ENCODE measurements at regions not wholly inside any gene's neighbourhood (a gene's known extent, or its start where the extent isn't known, plus 50 kb on each side); places are given as distances from the start of the nearest gene placed in this dataset.
"Not testable (repeated sequence)": the region's sequence is repeated elsewhere in the genome, so short reads cannot be mapped to it uniquely, and the experiment has no call there.

GRCh38 chr6:15741405-15741804, 78.6 kb upstream of the DTNBP1 start:
- no peak overlapping the region for H3K4me3 ChIP-seq (ENCODE audit: low read depth, low read length)
- no peaks in the 10 kb centered on the region for H3K36me3 ChIP-seq (ENCODE audit: control insufficient read depth, insufficient read depth, low read length)
- DNase-seq = no peak
- Mint-ChIP-seq H3K4me1 (ENCODE audit: low read depth, unreplicated experiment) (no peaks in the 10 kb centered on the region), H3K36me3 (ENCODE audit: insufficient read depth, unreplicated experiment) (no peaks in the 10 kb centered on the region), H3K27ac (ENCODE audit: unreplicated experiment) (no peak overlapping the region), H3K9me3 (ENCODE audit: unreplicated experiment) (peaks cover 11% of the 10 kb centered on the region), H3K4me3 (ENCODE audit: unreplicated experiment) (no peak overlapping the region), H3K27me3 (ENCODE audit: insufficient read depth, unreplicated experiment) (no peaks in the 10 kb centered on the region)
- no peak for TF ChIP-seq CTCF (IDR thresholded peaks at IDR 0.05; ENCODE audit: insufficient read depth in 1 of 2, low read depth in 1 of 2, low read length in 1 of 2, severe bottlenecking in 1 of 2, unreplicated experiment in 1 of 2)
- CTCF ChIA-PET = no interaction called here
- no TSS peak for BruUV-seq (replicated peaks)
- H3K9me3 ChIP-seq = no peaks in the 10 kb centered on the region
- no peaks in the 10 kb centered on the region for H3K4me1 ChIP-seq
- no peaks in the 10 kb centered on the region for H3K27me3 ChIP-seq (replicated peaks; ENCODE audit: control insufficient read depth, insufficient read depth, low read length)
- POLR2A ChIA-PET = no interaction called here
- intact Hi-C loops (cut with micrococcal nuclease; ENCODE audit: unreplicated experiment) = no loop called here

GRCh38 chr6:15739867-15740266, 77.0 kb upstream of the DTNBP1 start:
- ChIA-PET CTCF (no interaction called here), POLR2A (no interaction called here)
- Mint-ChIP-seq H3K9me3 (ENCODE audit: unreplicated experiment) (peaks cover 11% of the 10 kb centered on the region), H3K4me1 (ENCODE audit: low read depth, unreplicated experiment) (no peaks in the 10 kb centered on the region), H3K4me3 (ENCODE audit: unreplicated experiment) (no peak overlapping the region), H3K36me3 (ENCODE audit: insufficient read depth, unreplicated experiment) (no peaks in the 10 kb centered on the region), H3K27ac (ENCODE audit: unreplicated experiment) (no peak overlapping the region), H3K27me3 (ENCODE audit: insufficient read depth, unreplicated experiment) (no peaks in the 10 kb centered on the region)
- TF ChIP-seq CTCF (IDR thresholded peaks at IDR 0.05; ENCODE audit: insufficient read depth in 1 of 2, low read depth in 1 of 2, low read length in 1 of 2, severe bottlenecking in 1 of 2, unreplicated experiment in 1 of 2) = no peak
- Histone ChIP-seq H3K4me3 (ENCODE audit: low read depth, low read length) (no peak overlapping the region), H3K9me3 (no peaks in the 10 kb centered on the region), H3K27me3 (replicated peaks; ENCODE audit: control insufficient read depth, insufficient read depth, low read length) (no peaks in the 10 kb centered on the region), H3K36me3 (ENCODE audit: control insufficient read depth, insufficient read depth, low read length) (no peaks in the 10 kb centered on the region), H3K4me1 (no peaks in the 10 kb centered on the region)
- no TSS peak for BruUV-seq (replicated peaks)
- no peak for DNase-seq
- intact Hi-C loops (cut with micrococcal nuclease; ENCODE audit: unreplicated experiment) = no loop called here

DNA sequence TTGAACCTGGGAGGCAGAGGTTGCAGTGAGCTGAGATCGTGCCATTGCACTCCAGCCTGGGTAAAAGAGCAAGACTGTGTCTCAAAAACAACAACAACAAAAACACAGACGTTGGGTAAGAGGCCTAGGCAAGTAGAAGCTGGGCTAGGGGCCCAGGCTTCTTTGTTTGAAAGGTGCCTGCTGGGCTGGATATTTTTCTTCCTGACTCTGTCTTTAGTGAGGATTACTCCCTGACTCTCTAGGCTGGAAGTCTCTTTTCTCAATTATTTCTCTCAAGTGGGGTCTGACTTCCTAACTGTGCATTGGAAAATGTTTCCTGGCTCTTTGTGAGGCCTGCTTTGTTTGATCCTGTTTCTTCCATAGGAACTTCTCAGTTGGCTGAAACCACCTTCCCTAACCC, 76.5 kb upstream of the DTNBP1 start:
- Histone ChIP-seq H3K9me3 (no peaks in the 10 kb centered on the region), H3K36me3 (ENCODE audit: control insufficient read depth, insufficient read depth, low read length) (no peaks in the 10 kb centered on the region), H3K4me3 (ENCODE audit: low read depth, low read length) (no peak overlapping the region), H3K4me1 (no peaks in the 10 kb centered on the region), H3K27me3 (replicated peaks; ENCODE audit: control insufficient read depth, insufficient read depth, low read length) (no peaks in the 10 kb centered on the region)
- Mint-ChIP-seq H3K36me3 (ENCODE audit: insufficient read depth, unreplicated experiment) (no peaks in the 10 kb centered on the region), H3K27ac (ENCODE audit: unreplicated experiment) (no peak overlapping the region), H3K9me3 (ENCODE audit: unreplicated experiment) (peaks cover 11% of the 10 kb centered on the region), H3K4me3 (ENCODE audit: unreplicated experiment) (no peak overlapping the region), H3K4me1 (ENCODE audit: low read depth, unreplicated experiment) (no peaks in the 10 kb centered on the region), H3K27me3 (ENCODE audit: insufficient read depth, unreplicated experiment) (no peaks in the 10 kb centered on the region)
- TF ChIP-seq CTCF (IDR thresholded peaks at IDR 0.05; ENCODE audit: insufficient read depth in 1 of 2, low read depth in 1 of 2, low read length in 1 of 2, severe bottlenecking in 1 of 2, unreplicated experiment in 1 of 2) = no peak
- DNase-seq = no peak
- CTCF ChIA-PET = no interaction called here
- no TSS peak for BruUV-seq (replicated peaks)
- intact Hi-C loops (cut with micrococcal nuclease; ENCODE audit: unreplicated experiment) = no loop called here
- POLR2A ChIA-PET = no interaction called here

GRCh38 chr6:15738195-15738594, 75.4 kb upstream of the DTNBP1 start:
- peaks cover 11% of the 10 kb centered on the region for H3K9me3 Mint-ChIP-seq (ENCODE audit: unreplicated experiment)
- DNase-seq; H3K36me3 Mint-ChIP-seq (ENCODE audit: insufficient read depth, unreplicated experiment); CTCF ChIA-PET; H3K9me3 ChIP-seq; POLR2A ChIA-PET; BruUV-seq (replicated peaks); H3K36me3 ChIP-seq (ENCODE audit: control insufficient read depth, insufficient read depth, low read length); H3K27me3 ChIP-seq (replicated peaks; ENCODE audit: control insufficient read depth, insufficient read depth, low read length); intact Hi-C loops (cut with micrococcal nuclease; ENCODE audit: unreplicated experiment); H3K4me3 ChIP-seq (ENCODE audit: low read depth, low read length); H3K27ac Mint-ChIP-seq (ENCODE audit: unreplicated experiment); H3K4me1 Mint-ChIP-seq (ENCODE audit: low read depth, unreplicated experiment); H3K27me3 Mint-ChIP-seq (ENCODE audit: insufficient read depth, unreplicated experiment); H3K4me1 ChIP-seq; H3K4me3 Mint-ChIP-seq (ENCODE audit: unreplicated experiment): not testable (repeated sequence)
